ENCODE measurements at regions not wholly inside any gene's neighbourhood (a gene's known extent, or its start where the extent isn't known, plus 50 kb on each side); places are given as distances from the start of the nearest gene placed in this dataset.
A peak's percentile ranks its signal among the peaks of the same experiment; 100 is the strongest.

GRCh38 chr4:25547343-25547742 lies 108.3 kb upstream of the SLC34A2 start:
- H3K27ac Mint-ChIP-seq: no peak overlapping the region
- no peaks in the 10 kb centered on the region for H3K4me1 Mint-ChIP-seq (ENCODE audit: low read depth)
- H3K4me3 Mint-ChIP-seq: no peak overlapping the region

GRCh38 chr4:25549413-25549812 lies 106.2 kb upstream of the SLC34A2 start:
- Mint-ChIP-seq H3K4me3 (no peak overlapping the region), H3K4me1 (ENCODE audit: low read depth) (no peaks in the 10 kb centered on the region), H3K36me3 (ENCODE audit: low read depth) (no peaks in the 10 kb centered on the region), H3K27me3 (ENCODE audit: insufficient read depth) (peaks cover 23% of the 10 kb centered on the region), H3K27ac (no peak overlapping the region), H3K9me3 (no peaks in the 10 kb centered on the region)
- no peak for TF ChIP-seq CTCF (IDR thresholded peaks at IDR 0.05)
- no peak for DNase-seq

More at GRCh38 chr4:25547343-25547742, 108.3 kb upstream of the SLC34A2 start:
- DNase-seq: no peak
- Mint-ChIP-seq H3K27me3 (ENCODE audit: insufficient read depth) (peaks cover 21% of the 10 kb centered on the region), H3K9me3 (no peaks in the 10 kb centered on the region), H3K36me3 (ENCODE audit: low read depth) (no peaks in the 10 kb centered on the region)
- no peak for TF ChIP-seq CTCF (IDR thresholded peaks at IDR 0.05)

GRCh38 chr4:25550376-25551030 lies 105.1 kb upstream of the SLC34A2 start:
- H3K4me1 Mint-ChIP-seq (ENCODE audit: low read depth): no peaks in the 10 kb centered on the region
- H3K9me3 Mint-ChIP-seq: no peaks in the 10 kb centered on the region
- H3K36me3 Mint-ChIP-seq (ENCODE audit: low read depth): no peaks in the 10 kb centered on the region
- no peak for TF ChIP-seq CTCF (IDR thresholded peaks at IDR 0.05)
- no peak overlapping the region for H3K27ac Mint-ChIP-seq
- no peak for DNase-seq
- peaks cover 16% of the 10 kb centered on the region for H3K27me3 Mint-ChIP-seq (ENCODE audit: insufficient read depth)
- H3K4me3 Mint-ChIP-seq: no peak overlapping the region

GRCh38 chr4:25551605-25552004 lies 104.0 kb upstream of the SLC34A2 start:
- H3K9me3 Mint-ChIP-seq: no peaks in the 10 kb centered on the region
- no peak overlapping the region for H3K4me3 Mint-ChIP-seq
- DNase-seq: no peak
- H3K36me3 Mint-ChIP-seq (ENCODE audit: low read depth): no peaks in the 10 kb centered on the region
- H3K27ac Mint-ChIP-seq: no peak overlapping the region
- H3K4me1 Mint-ChIP-seq (ENCODE audit: low read depth): no peaks in the 10 kb centered on the region
- peaks cover 10% of the 10 kb centered on the region for H3K27me3 Mint-ChIP-seq (ENCODE audit: insufficient read depth)
- TF ChIP-seq CTCF (IDR thresholded peaks at IDR 0.05): no peak

- Mint-ChIP-seq H3K4me1 (ENCODE audit: low read depth) (no peaks in the 10 kb centered on the region), H3K9me3 (no peaks in the 10 kb centered on the region), H3K27ac (no peak overlapping the region), H3K27me3 (ENCODE audit: insufficient read depth) (peaks cover 13% of the 10 kb centered on the region), H3K4me3 (peak overlapping the region; percentile 51; the same call in 1 of the 2 replicates), H3K36me3 (ENCODE audit: low read depth) (no peaks in the 10 kb centered on the region)
- TF ChIP-seq CTCF (IDR thresholded peaks at IDR 0.05): no peak
- no peak for DNase-seq
Observed at GRCh38 chr4:25552580-25553271, 102.9 kb upstream of the SLC34A2 start.
